HCT116 (cell line): ENCODE measurements at regions not wholly inside any gene's neighbourhood (a gene's known extent, or its start where the extent isn't known, plus 50 kb on each side); places are given as distances from the start of the nearest gene placed in this dataset.
"Not testable (repeated sequence)": the region's sequence is repeated elsewhere in the genome, so short reads cannot be mapped to it uniquely, and the experiment has no call there.

Source experiments
- CEBPB ChIP-seq: IDR thresholded peaks from 2 replicates; pipeline ENCODE4 v1.6.1; 2012; ENCODE audit warnings: low read depth
- EZH2 ChIP-seq: fragments of 200-600 bp; sonication (generic); IDR thresholded peaks from 2 replicates; pipeline ENCODE4 v1.6.1; 2017; ENCODE audit warnings: antibody characterized with exemption, mixed run types
- EZH2phosphoT487 ChIP-seq: fragments of 200-600 bp; IDR thresholded peaks from 2 replicates; pipeline ENCODE4 v1.6.1; 2018; ENCODE audit warnings: antibody characterized with exemption, borderline replicate concordance
- POLR2A ChIP-seq: IDR thresholded peaks from 2 replicates; pipeline ENCODE4 v1.7.0; 2011; ENCODE audit warnings: borderline replicate concordance; ENCODE audit not compliant: insufficient read depth, insufficient read length; ENCODE audit errors: extremely low read depth
- POLR2AphosphoS5 ChIP-seq: IDR thresholded peaks from 2 replicates; pipeline ENCODE4 v1.6.1; 2011; ENCODE audit warnings: mild to moderate bottlenecking, low read depth, low read length, moderate library complexity
- SIN3A ChIP-seq: IDR thresholded peaks from 2 replicates; pipeline ENCODE4 v1.6.1; 2012; ENCODE audit warnings: low read depth
- SRF ChIP-seq: IDR thresholded peaks from 2 replicates; pipeline ENCODE4 v1.6.1; 2012; ENCODE audit warnings: low read depth
- YY1 ChIP-seq: IDR thresholded peaks from 2 replicates; pipeline ENCODE4 v1.6.1; 2011; ENCODE audit warnings: low read length, low read depth, moderate library complexity, mild to moderate bottlenecking; ENCODE audit not compliant: insufficient replicate concordance; ENCODE audit errors: extremely low read depth
- ZFX ChIP-seq: fragments of 450-650 bp; IDR thresholded peaks from 2 replicates; pipeline ENCODE4 v1.6.1; 2017
- ZNF274 ChIP-seq: fragments of 200-500 bp; sonication (Bioruptor generic); IDR thresholded peaks from 2 replicates; pipeline ENCODE4 v1.6.1; 2014; ENCODE audit warnings: mild to moderate bottlenecking, low read depth, low read length, inconsistent platforms
- TF ChIP-seq, protein P1 (sequence below), 3 experiments: fragments of 200-600 bp in 1 of 3; sonication (generic) in 1 of 3; IDR thresholded peaks in 2 of 3; conservative IDR thresholded peaks in 1 of 3; 2 replicates each; pipeline ENCODE4 v1.5.1; 2012 to 2017; ENCODE audit warnings: low read depth in 2 of 3, low read length in 2 of 3, antibody characterized with exemption in 1 of 3, borderline replicate concordance in 1 of 3, control low read depth in 1 of 3, mild to moderate bottlenecking in 1 of 3, mixed read lengths in 1 of 3, mixed run types in 1 of 3, moderate library complexity in 1 of 3; ENCODE audit not compliant: insufficient read depth in 1 of 3
- TF ChIP-seq, protein P2 (sequence below): IDR thresholded peaks from 2 replicates; pipeline ENCODE4 v1.6.1; 2012; ENCODE audit warnings: low read depth
- TF ChIP-seq, protein P3 (sequence below): IDR thresholded peaks from 2 replicates; pipeline ENCODE4 v1.6.1; 2012
- TF ChIP-seq, protein P4 (sequence below): IDR thresholded peaks from 2 replicates; pipeline ENCODE4 v1.6.1; 2011; ENCODE audit warnings: mild to moderate bottlenecking, low read length, moderate library complexity; ENCODE audit not compliant: insufficient replicate concordance; ENCODE audit errors: extremely low read depth

DNA sequence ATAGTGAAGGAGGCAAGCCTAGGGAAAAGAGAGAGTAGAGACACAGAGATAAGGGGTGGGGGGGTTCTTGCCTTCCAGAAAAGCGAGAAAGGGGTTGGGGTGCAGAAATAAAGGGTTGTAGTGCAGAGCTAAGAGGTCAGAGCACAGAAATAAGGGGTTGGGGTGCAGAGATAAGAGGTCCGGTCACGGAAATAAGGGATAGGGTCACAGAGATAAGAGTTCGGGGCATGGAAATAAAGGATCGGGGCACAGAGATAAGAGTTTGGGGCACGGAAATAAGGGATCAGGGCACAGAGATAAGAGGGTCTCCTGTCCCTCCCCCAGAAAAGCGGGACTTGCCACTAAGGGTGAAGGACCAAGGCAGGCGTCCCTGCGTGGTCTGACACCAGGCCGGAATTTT lies 222.0 kb downstream of the OTOP1 start:
- not testable (repeated sequence) for TF ChIP-seq ZFX, ZNF274, EZH2, YY1, POLR2A, EZH2phosphoT487, SIN3A, SRF, CEBPB, POLR2AphosphoS5
- TF ChIP-seq, protein P1, sequence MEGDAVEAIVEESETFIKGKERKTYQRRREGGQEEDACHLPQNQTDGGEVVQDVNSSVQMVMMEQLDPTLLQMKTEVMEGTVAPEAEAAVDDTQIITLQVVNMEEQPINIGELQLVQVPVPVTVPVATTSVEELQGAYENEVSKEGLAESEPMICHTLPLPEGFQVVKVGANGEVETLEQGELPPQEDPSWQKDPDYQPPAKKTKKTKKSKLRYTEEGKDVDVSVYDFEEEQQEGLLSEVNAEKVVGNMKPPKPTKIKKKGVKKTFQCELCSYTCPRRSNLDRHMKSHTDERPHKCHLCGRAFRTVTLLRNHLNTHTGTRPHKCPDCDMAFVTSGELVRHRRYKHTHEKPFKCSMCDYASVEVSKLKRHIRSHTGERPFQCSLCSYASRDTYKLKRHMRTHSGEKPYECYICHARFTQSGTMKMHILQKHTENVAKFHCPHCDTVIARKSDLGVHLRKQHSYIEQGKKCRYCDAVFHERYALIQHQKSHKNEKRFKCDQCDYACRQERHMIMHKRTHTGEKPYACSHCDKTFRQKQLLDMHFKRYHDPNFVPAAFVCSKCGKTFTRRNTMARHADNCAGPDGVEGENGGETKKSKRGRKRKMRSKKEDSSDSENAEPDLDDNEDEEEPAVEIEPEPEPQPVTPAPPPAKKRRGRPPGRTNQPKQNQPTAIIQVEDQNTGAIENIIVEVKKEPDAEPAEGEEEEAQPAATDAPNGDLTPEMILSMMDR (IDR thresholded peaks at IDR 0.05 in 2 of 3, conservative IDR thresholded peaks at IDR 0.05 in 1 of 3; ENCODE audit: borderline replicate concordance in 1 of 3, insufficient read depth in 1 of 3, low read depth in 2 of 3, low read length in 2 of 3), result not testable (repeated sequence)
- TF ChIP-seq, protein P2, sequence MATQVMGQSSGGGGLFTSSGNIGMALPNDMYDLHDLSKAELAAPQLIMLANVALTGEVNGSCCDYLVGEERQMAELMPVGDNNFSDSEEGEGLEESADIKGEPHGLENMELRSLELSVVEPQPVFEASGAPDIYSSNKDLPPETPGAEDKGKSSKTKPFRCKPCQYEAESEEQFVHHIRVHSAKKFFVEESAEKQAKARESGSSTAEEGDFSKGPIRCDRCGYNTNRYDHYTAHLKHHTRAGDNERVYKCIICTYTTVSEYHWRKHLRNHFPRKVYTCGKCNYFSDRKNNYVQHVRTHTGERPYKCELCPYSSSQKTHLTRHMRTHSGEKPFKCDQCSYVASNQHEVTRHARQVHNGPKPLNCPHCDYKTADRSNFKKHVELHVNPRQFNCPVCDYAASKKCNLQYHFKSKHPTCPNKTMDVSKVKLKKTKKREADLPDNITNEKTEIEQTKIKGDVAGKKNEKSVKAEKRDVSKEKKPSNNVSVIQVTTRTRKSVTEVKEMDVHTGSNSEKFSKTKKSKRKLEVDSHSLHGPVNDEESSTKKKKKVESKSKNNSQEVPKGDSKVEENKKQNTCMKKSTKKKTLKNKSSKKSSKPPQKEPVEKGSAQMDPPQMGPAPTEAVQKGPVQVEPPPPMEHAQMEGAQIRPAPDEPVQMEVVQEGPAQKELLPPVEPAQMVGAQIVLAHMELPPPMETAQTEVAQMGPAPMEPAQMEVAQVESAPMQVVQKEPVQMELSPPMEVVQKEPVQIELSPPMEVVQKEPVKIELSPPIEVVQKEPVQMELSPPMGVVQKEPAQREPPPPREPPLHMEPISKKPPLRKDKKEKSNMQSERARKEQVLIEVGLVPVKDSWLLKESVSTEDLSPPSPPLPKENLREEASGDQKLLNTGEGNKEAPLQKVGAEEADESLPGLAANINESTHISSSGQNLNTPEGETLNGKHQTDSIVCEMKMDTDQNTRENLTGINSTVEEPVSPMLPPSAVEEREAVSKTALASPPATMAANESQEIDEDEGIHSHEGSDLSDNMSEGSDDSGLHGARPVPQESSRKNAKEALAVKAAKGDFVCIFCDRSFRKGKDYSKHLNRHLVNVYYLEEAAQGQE, result not testable (repeated sequence)
- TF ChIP-seq, protein P3, sequence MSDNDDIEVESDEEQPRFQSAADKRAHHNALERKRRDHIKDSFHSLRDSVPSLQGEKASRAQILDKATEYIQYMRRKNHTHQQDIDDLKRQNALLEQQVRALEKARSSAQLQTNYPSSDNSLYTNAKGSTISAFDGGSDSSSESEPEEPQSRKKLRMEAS, result not testable (repeated sequence)
- TF ChIP-seq, protein P4, sequence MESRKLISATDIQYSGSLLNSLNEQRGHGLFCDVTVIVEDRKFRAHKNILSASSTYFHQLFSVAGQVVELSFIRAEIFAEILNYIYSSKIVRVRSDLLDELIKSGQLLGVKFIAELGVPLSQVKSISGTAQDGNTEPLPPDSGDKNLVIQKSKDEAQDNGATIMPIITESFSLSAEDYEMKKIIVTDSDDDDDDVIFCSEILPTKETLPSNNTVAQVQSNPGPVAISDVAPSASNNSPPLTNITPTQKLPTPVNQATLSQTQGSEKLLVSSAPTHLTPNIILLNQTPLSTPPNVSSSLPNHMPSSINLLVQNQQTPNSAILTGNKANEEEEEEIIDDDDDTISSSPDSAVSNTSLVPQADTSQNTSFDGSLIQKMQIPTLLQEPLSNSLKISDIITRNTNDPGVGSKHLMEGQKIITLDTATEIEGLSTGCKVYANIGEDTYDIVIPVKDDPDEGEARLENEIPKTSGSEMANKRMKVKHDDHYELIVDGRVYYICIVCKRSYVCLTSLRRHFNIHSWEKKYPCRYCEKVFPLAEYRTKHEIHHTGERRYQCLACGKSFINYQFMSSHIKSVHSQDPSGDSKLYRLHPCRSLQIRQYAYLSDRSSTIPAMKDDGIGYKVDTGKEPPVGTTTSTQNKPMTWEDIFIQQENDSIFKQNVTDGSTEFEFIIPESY, result not testable (repeated sequence)
